Transverse colon (tissue), 4 donors: ENCODE measurements at regions not wholly inside any gene's neighbourhood (a gene's known extent, or its start where the extent isn't known, plus 50 kb on each side); places are given as distances from the start of the nearest gene placed in this dataset.
A peak's percentile ranks its signal among the peaks of the same experiment; 100 is the strongest.

Experiments
- DNase-seq: peaks from one replicate; pipeline ENCODE4 v3.0.0-alpha.2; 2019
- H3K27ac ChIP-seq, 4 donors: fragments of 200-600 bp; sonication (generic); 2 replicates each; pipeline ENCODE4 v1.5.1; 2016 to 2018; ENCODE audit warnings: inconsistent platforms in 4 of 4
- H3K27me3 ChIP-seq: fragments of 200-600 bp; sonication (generic); 2 replicates; pipeline ENCODE4 v1.5.1; 2017; ENCODE audit warnings: inconsistent platforms
- H3K36me3 ChIP-seq, 4 donors: fragments of 200-600 bp; sonication (generic); 2 replicates each; pipeline ENCODE4 v1.5.1; 2017 to 2019; ENCODE audit warnings: inconsistent platforms in 4 of 4
- H3K4me1 ChIP-seq, 4 donors: fragments of 200-600 bp; sonication (generic); 2 replicates each; pipeline ENCODE4 v1.5.1; 2017 to 2020; ENCODE audit warnings: inconsistent platforms in 4 of 4
- H3K4me3 ChIP-seq, 4 donors: fragments of 200-600 bp; sonication (generic); 1 replicate in 1 of 4; 2 replicates in 3 of 4; pipeline versions ENCODE4 v1.5.1 to v1.6.1; 2017 to 2019; ENCODE audit warnings: inconsistent platforms in 4 of 4
- H3K9me3 ChIP-seq, 2 donors: fragments of 200-600 bp; sonication (generic); 2 replicates each; pipeline ENCODE4 v1.5.1; 2017 to 2019; ENCODE audit warnings: inconsistent platforms in 2 of 2
- CTCF ChIP-seq, 5 experiments: fragments of 200-600 bp in 3 of 5; fragments of 450-650 bp in 2 of 5; sonication (generic) in 3 of 5; IDR thresholded peaks; 1 replicate in 2 of 5; 2 replicates in 3 of 5; pipeline ENCODE4 v1.5.1; 2016 to 2017; ENCODE audit warnings: antibody characterized with exemption in 5 of 5, inconsistent platforms in 3 of 5, mild to moderate bottlenecking in 2 of 5, moderate library complexity in 1 of 5
- EP300 ChIP-seq: sonication (generic); formaldehyde crosslinking; IDR thresholded peaks from one replicate; pipeline ENCODE4 v1.6.1; 2017; ENCODE audit warnings: antibody characterized with exemption, low read depth
- POLR2A ChIP-seq: fragments of 450-650 bp; IDR thresholded peaks from one replicate; pipeline ENCODE4 v1.6.1; 2016; ENCODE audit warnings: antibody characterized with exemption, mild to moderate bottlenecking, moderate library complexity
- POLR2AphosphoS5 ChIP-seq, 3 donors: sonication (generic); formaldehyde crosslinking; IDR thresholded peaks; one replicate each; pipeline ENCODE4 v1.6.1; 2016; ENCODE audit warnings: antibody characterized with exemption in 3 of 3
- WGBS, 2 donors: methylation state at CpG; one replicate each; pipeline ENCODE4 v1.1.5; 2018; ENCODE audit warnings: low coverage in 1 of 2; 5-methylcytosine and 5-hydroxymethylcytosine counted together
- in situ Hi-C, 4 donors: fragments of 200-750 bp; cut with MboI; loops; one replicate each; pipeline versions ENCODE4 v1.15.0 to v1.15.1; 2017; ENCODE audit warnings: low sequenced_read_pairs in 3 of 4, low pct_ligation_motif_present in 1 of 4, low pct_unique_long_range_greater_than_20kb in 1 of 4
- intact Hi-C: fragments of 100-400 bp; cut with DNase I; formaldehyde crosslinking; loops from one replicate; pipeline ENCODE4 v1.15.1; 2023; ENCODE audit warnings: low total_unique reads

GRCh38 chr4:129623233-129623875, 527.4 kb downstream of the C4orf33 start:
- Histone ChIP-seq H3K36me3 (no peaks in the 10 kb centered on the region), H3K9me3 (no peaks in the 10 kb centered on the region), H3K4me3 (no peak overlapping the region), H3K4me1 (no peaks in the 10 kb centered on the region), H3K27ac (no peak overlapping the region), H3K27me3 (no peaks in the 10 kb centered on the region)
- no peak for DNase-seq
- in situ Hi-C loops (no loop called here), intact Hi-C loops (no loop called here)
- 29 to 35% methylated on average over 4 of the region's 4 CpGs for WGBS, 2 donors
- TF ChIP-seq EP300 = no peak
- TF ChIP-seq POLR2A = no peak
- TF ChIP-seq CTCF (IDR thresholded peaks at IDR 0.05) = no peak
- no peak for TF ChIP-seq POLR2AphosphoS5 (IDR thresholded peaks at IDR 0.05)

GRCh38 chr4:129641179-129641578, 545.2 kb downstream of the C4orf33 start:
- 34 to 46% methylated on average over 5 of the region's 5 CpGs for WGBS, 2 donors
- Histone ChIP-seq H3K4me3 (no peak overlapping the region), H3K9me3 (no peaks in the 10 kb centered on the region), H3K27ac (no peak overlapping the region), H3K27me3 (no peaks in the 10 kb centered on the region), H3K4me1 (no peaks in the 10 kb centered on the region), H3K36me3 (no peaks in the 10 kb centered on the region)
- intact Hi-C loops (loop anchor here (2.0 kb wide), 1 partner anchor 278 kb away; no protein-coding TSS in a partner anchor), in situ Hi-C loops (loop anchor here in 3 of 4 donors (10.0 to 25.0 kb wide), 2 partner anchors 276 to 429 kb away; no protein-coding TSS in a partner anchor)
- TF ChIP-seq EP300 (no peak), POLR2AphosphoS5 (IDR thresholded peaks at IDR 0.05) (no peak), CTCF (IDR thresholded peaks at IDR 0.05) (peak; percentile 65 to 79 (median 75))
- DNase-seq = peak; percentile 61

DNA sequence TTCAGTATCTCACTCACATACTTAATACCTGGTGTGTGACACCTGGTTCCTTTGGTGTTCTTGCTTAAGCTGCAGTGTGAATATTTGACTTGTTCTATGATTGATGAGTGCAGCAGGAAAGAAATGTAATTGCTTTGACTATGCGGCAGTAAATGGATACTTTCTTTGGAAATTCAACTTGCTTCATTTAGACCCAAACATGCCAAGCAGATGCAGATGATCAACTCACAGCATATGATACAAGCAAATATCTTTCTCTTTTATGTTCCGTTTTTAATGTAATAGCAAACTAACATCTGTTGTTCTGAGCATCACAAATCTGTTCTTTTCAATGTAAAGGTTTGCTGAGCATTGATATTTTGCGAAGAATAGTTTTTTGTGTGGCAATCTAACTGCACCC, 549.5 kb downstream of the C4orf33 start:
- WGBS, 2 donors = 77 to 79% methylated on average over 3 of the region's 3 CpGs
- no peaks in the 10 kb centered on the region for H3K9me3 ChIP-seq
- no peak overlapping the region for H3K4me3 ChIP-seq
- intact Hi-C loops = no loop called here
- H3K27ac ChIP-seq = no peak overlapping the region
- no peaks in the 10 kb centered on the region for H3K27me3 ChIP-seq
- no peaks in the 10 kb centered on the region for H3K4me1 ChIP-seq
- no peak for DNase-seq
- in situ Hi-C loops = loop anchor here in 3 of 4 donors (10.0 to 25.0 kb wide), 2 partner anchors 281 to 433 kb away; no protein-coding TSS in a partner anchor
- no peaks in the 10 kb centered on the region for H3K36me3 ChIP-seq
- TF ChIP-seq EP300 (no peak), POLR2AphosphoS5 (IDR thresholded peaks at IDR 0.05) (no peak), POLR2A (no peak), CTCF (IDR thresholded peaks at IDR 0.05) (no peak)

DNA sequence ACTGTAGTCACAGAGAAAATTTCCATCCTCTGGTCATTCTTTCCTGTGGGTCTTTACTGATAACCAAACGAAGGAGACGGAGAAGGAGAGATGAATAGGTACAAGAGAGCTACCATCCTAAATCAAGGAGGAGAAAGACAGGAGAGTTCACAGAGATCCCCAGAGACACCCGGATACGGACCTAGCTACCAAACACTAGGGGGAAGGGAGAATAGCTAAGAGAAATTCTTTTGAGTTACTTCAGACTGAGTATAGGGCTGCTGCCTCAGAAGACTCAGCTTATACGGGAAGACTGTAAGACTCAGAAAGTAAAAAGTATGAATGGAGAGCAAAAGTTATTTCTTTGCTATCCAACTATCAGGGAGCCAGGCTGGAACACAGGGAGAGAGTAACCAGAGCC, 572.1 kb downstream of the C4orf33 start:
- DNase-seq = no peak
- no peaks in the 10 kb centered on the region for H3K36me3 ChIP-seq
- no peaks in the 10 kb centered on the region for H3K27me3 ChIP-seq
- in situ Hi-C loops = no loop called here
- H3K4me1 ChIP-seq = no peaks in the 10 kb centered on the region
- intact Hi-C loops = no loop called here
- no peaks in the 10 kb centered on the region for H3K9me3 ChIP-seq
- no peak overlapping the region for H3K27ac ChIP-seq
- 72 to 74% methylated on average over 5 of the region's 5 CpGs for WGBS, 2 donors
- H3K4me3 ChIP-seq = no peak overlapping the region
- no peak for TF ChIP-seq CTCF (IDR thresholded peaks at IDR 0.05)
- no peak for TF ChIP-seq EP300
- no peak for TF ChIP-seq POLR2A
- TF ChIP-seq POLR2AphosphoS5 (IDR thresholded peaks at IDR 0.05) = no peak
